DOHH2 (cell line): ENCODE measurements at regions not wholly inside any gene's neighbourhood (a gene's known extent, or its start where the extent isn't known, plus 50 kb on each side); places are given as distances from the start of the nearest gene placed in this dataset.

ENCODE experiments used
- H3F3A ChIP-seq: fragments of 200-600 bp; sonication (generic), shearing (Covaris generic); 2 replicates; pipeline ENCODE4 v1.6.0; 2016; ENCODE audit warnings: antibody characterized with exemption, mild to moderate bottlenecking; ENCODE audit not compliant: control insufficient read depth, insufficient read depth
- H3K27ac ChIP-seq: fragments of 200-600 bp; sonication (generic); 2 replicates; pipeline ENCODE4 v1.5.1; 2014; ENCODE audit warnings: low read depth, mild to moderate bottlenecking, low read length, moderate library complexity
- H3K27me3 ChIP-seq: fragments of 200-600 bp; sonication (generic); 2 replicates; pipeline ENCODE4 v1.6.1; 2014; ENCODE audit warnings: mild to moderate bottlenecking, low read length, mixed read lengths; ENCODE audit not compliant: control insufficient read depth
- H3K36me3 ChIP-seq: fragments of 200-600 bp; sonication (generic); 2 replicates; pipeline ENCODE4 v1.6.1; 2014; ENCODE audit warnings: mild to moderate bottlenecking, low read length, moderate library complexity, mixed read lengths; ENCODE audit not compliant: control insufficient read depth
- H3K4me1 ChIP-seq: fragments of 200-600 bp; sonication (generic); 2 replicates; pipeline ENCODE4 v1.6.1; 2014; ENCODE audit warnings: mild to moderate bottlenecking, low read length, mixed read lengths; ENCODE audit not compliant: control insufficient read depth
- H3K4me2 ChIP-seq: fragments of 200-600 bp; sonication (generic); 2 replicates; pipeline ENCODE4 v1.6.0; 2014; ENCODE audit warnings: mild to moderate bottlenecking, low read length, moderate library complexity
- H3K4me3 ChIP-seq: fragments of 200-600 bp; sonication (generic); 2 replicates; pipeline ENCODE4 v1.5.1; 2014; ENCODE audit warnings: mild to moderate bottlenecking, low read length, mixed read lengths
- H3K79me2 ChIP-seq: fragments of 200-600 bp; sonication (generic); 2 replicates; pipeline ENCODE4 v1.6.1; 2014; ENCODE audit warnings: mild to moderate bottlenecking, low read length, mixed read lengths; ENCODE audit not compliant: control insufficient read depth
- H3K9me2 ChIP-seq: fragments of 200-600 bp; sonication (generic); replicated peaks from 2 replicates; pipeline ENCODE4 v1.6.1; 2014; ENCODE audit warnings: mild to moderate bottlenecking, low read length, mixed read lengths; ENCODE audit not compliant: control insufficient read depth
- H3K9me3 ChIP-seq: fragments of 200-600 bp; sonication (generic); 2 replicates; pipeline ENCODE4 v1.6.1; 2014; ENCODE audit warnings: antibody characterized with exemption, low read length, mixed read lengths; ENCODE audit not compliant: control insufficient read depth, insufficient read depth
- H4K20me1 ChIP-seq: fragments of 200-600 bp; sonication (generic); 2 replicates; pipeline ENCODE4 v1.6.0; 2014; ENCODE audit warnings: low read depth, mild to moderate bottlenecking, antibody characterized with exemption, low read length, moderate library complexity; ENCODE audit not compliant: control insufficient read depth, insufficient read depth
- EZH2phosphoT487 ChIP-seq: fragments of 200-600 bp; sonication (generic); IDR thresholded peaks from 2 replicates; pipeline ENCODE4 v1.6.1; 2017; ENCODE audit warnings: borderline replicate concordance, mild to moderate bottlenecking, antibody characterized with exemption, low read length, moderate library complexity, mixed read lengths
- TF ChIP-seq, protein P1 (sequence below): fragments of 200-600 bp; sonication (generic); IDR thresholded peaks from one replicate; pipeline ENCODE4 v1.5.1; 2014; ENCODE audit warnings: antibody characterized with exemption, mild to moderate bottlenecking, low read depth, low read length; ENCODE audit not compliant: poor library complexity, severe bottlenecking

DNA sequence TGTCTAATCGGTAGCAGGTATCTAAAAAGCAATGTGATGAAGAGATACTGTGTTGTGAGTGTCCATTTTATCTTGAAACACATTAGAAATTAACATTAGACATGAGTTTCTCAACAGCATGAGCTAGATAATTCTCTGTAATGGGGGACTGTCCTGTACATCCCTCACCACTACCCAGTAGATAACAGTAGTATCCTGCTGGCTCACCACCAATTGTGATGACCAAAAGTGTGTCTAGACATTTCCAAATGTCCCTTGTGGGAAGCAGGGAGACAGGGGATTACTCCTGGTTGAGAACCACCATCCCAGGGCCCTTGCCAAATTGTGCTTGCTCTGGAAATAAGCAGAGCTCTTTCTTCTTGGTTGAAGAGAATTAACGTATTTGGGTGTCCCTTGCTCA, 239.3 kb downstream of the IRS1 start:
- TF ChIP-seq EZH2phosphoT487, result no peak
- TF ChIP-seq, protein P1, sequence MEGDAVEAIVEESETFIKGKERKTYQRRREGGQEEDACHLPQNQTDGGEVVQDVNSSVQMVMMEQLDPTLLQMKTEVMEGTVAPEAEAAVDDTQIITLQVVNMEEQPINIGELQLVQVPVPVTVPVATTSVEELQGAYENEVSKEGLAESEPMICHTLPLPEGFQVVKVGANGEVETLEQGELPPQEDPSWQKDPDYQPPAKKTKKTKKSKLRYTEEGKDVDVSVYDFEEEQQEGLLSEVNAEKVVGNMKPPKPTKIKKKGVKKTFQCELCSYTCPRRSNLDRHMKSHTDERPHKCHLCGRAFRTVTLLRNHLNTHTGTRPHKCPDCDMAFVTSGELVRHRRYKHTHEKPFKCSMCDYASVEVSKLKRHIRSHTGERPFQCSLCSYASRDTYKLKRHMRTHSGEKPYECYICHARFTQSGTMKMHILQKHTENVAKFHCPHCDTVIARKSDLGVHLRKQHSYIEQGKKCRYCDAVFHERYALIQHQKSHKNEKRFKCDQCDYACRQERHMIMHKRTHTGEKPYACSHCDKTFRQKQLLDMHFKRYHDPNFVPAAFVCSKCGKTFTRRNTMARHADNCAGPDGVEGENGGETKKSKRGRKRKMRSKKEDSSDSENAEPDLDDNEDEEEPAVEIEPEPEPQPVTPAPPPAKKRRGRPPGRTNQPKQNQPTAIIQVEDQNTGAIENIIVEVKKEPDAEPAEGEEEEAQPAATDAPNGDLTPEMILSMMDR, result no peak
- H3K4me1 ChIP-seq, result no peaks in the 10 kb centered on the region

DNA sequence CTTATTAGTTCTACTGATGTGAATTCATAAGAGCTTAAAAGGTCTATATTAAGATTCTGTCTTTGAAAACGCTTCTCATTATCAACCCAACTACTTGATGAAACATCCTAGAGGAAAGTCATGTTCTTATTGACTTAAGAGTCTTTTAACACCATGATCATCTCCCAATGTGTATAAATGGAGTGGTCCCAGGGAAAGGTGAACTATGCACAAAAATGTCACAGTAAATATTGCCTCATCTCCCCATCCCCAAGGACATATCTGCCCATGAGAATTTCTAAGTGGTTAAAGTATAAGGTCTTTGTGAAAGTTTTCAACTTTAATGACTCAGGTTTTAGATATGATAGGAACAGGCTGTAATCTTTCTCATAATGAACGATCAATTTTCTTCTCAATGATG, 240.1 kb downstream of the IRS1 start:
- no peaks in the 10 kb centered on the region for H3K4me1 ChIP-seq
- no peak for TF ChIP-seq EZH2phosphoT487
- TF ChIP-seq, protein P1, result no peak
- no peak overlapping the region for H3K4me3 ChIP-seq
- no peak overlapping the region for H3K4me2 ChIP-seq
- H3K79me2 ChIP-seq, result no peaks in the 10 kb centered on the region
- no peaks in the 10 kb centered on the region for H3F3A ChIP-seq
- no peaks in the 10 kb centered on the region for H3K36me3 ChIP-seq
- no peaks in the 10 kb centered on the region for H3K9me2 ChIP-seq
- no peaks in the 10 kb centered on the region for H3K27me3 ChIP-seq
- no peaks in the 10 kb centered on the region for H4K20me1 ChIP-seq
- no peaks in the 10 kb centered on the region for H3K9me3 ChIP-seq
- no peak overlapping the region for H3K27ac ChIP-seq

More for the DNA sequence above, 239.3 kb downstream of the IRS1 start:
- Histone ChIP-seq H3K9me2 (no peaks in the 10 kb centered on the region), H3F3A (no peaks in the 10 kb centered on the region), H3K27ac (no peak overlapping the region), H3K4me2 (no peak overlapping the region), H3K9me3 (no peaks in the 10 kb centered on the region), H4K20me1 (no peaks in the 10 kb centered on the region), H3K36me3 (no peaks in the 10 kb centered on the region), H3K79me2 (no peaks in the 10 kb centered on the region), H3K27me3 (no peaks in the 10 kb centered on the region), H3K4me3 (no peak overlapping the region)

DNA sequence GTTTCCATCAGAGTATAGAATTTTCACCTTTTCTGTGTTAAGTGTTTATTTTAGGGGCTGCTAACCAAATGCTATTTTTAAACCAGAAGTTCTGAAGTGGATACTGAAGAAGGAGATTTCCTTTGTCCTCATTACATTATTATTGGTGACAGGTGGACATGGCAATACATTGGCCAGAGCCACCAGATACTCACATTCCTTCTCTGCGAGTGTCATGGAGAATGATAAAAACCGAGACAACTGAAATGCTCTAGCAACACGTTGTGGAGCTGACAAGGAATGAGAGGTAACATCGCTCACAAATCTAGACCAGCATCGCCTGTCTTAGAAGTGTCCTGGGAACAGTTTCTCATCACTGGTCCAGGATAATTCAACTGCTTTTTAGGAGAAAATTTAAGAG, 241.2 kb downstream of the IRS1 start:
- Histone ChIP-seq H3K4me3 (no peak overlapping the region), H3K79me2 (no peaks in the 10 kb centered on the region), H3K36me3 (no peaks in the 10 kb centered on the region), H3K9me2 (no peaks in the 10 kb centered on the region), H3K27me3 (no peaks in the 10 kb centered on the region), H3K4me1 (no peaks in the 10 kb centered on the region), H3F3A (no peaks in the 10 kb centered on the region), H3K27ac (no peak overlapping the region), H4K20me1 (no peaks in the 10 kb centered on the region), H3K9me3 (no peaks in the 10 kb centered on the region), H3K4me2 (no peak overlapping the region)
- TF ChIP-seq, protein P1, result no peak
- no peak for TF ChIP-seq EZH2phosphoT487

- Histone ChIP-seq H3K36me3 (no peaks in the 10 kb centered on the region), H3K27ac (no peak overlapping the region), H3F3A (no peaks in the 10 kb centered on the region), H3K4me2 (no peak overlapping the region), H3K9me2 (no peaks in the 10 kb centered on the region), H3K4me3 (no peak overlapping the region), H3K79me2 (no peaks in the 10 kb centered on the region), H3K9me3 (no peaks in the 10 kb centered on the region), H4K20me1 (no peaks in the 10 kb centered on the region), H3K4me1 (no peaks in the 10 kb centered on the region), H3K27me3 (no peaks in the 10 kb centered on the region)
- TF ChIP-seq EZH2phosphoT487, result no peak
- TF ChIP-seq, protein P1, result no peak
Observed at GRCh38 chr2:226556050-226556449, 243.6 kb downstream of the IRS1 start.
